HL-60/S4 treated with retinoic acid at 250 ng/mL for 4 days and 3 days (cell line): ENCODE measurements at regions not wholly inside any gene's neighbourhood (a gene's known extent, or its start where the extent isn't known, plus 50 kb on each side); places are given as distances from the start of the nearest gene placed in this dataset.

ENCODE experiments used
- in situ Hi-C: fragments of 300-500 bp; cut with MboI; formaldehyde crosslinking; loops from 2 replicates; pipeline ENCODE4 v1.7.0; 2022; ENCODE audit warnings: low sequenced_read_pairs

GRCh38 chr2:217749008-217749407 is 253.8 kb downstream of the TNS1 start:
- in situ Hi-C loops: no loop called here

GRCh38 chr2:217746808-217747207 is 256.0 kb downstream of the TNS1 start:
- in situ Hi-C loops: no loop called here

- in situ Hi-C loops: no loop called here
Measured at GRCh38 chr2:217743966-217744761, 258.6 kb downstream of the TNS1 start.

GRCh38 chr2:217743407-217743806 is 259.4 kb downstream of the TNS1 start:
- in situ Hi-C loops: no loop called here

- in situ Hi-C loops: no loop called here
Measured at GRCh38 chr2:217742841-217743240, 260.0 kb downstream of the TNS1 start.

GRCh38 chr2:217742276-217742675 is 260.5 kb downstream of the TNS1 start:
- in situ Hi-C loops: no loop called here

- in situ Hi-C loops: no loop called here
Measured at GRCh38 chr2:217741381-217741955, 261.3 kb downstream of the TNS1 start.

GRCh38 chr2:217740756-217741155 is 262.0 kb downstream of the TNS1 start:
- in situ Hi-C loops: no loop called here

GRCh38 chr2:217740178-217740577 is 262.6 kb downstream of the TNS1 start:
- in situ Hi-C loops: no loop called here

GRCh38 chr2:217739741-217740140 is 263.1 kb downstream of the TNS1 start:
- in situ Hi-C loops: no loop called here

GRCh38 chr2:217738061-217738460 is 264.7 kb downstream of the TNS1 start:
- in situ Hi-C loops: no loop called here

- in situ Hi-C loops: no loop called here
Measured at GRCh38 chr2:217736776-217737550, 265.8 kb downstream of the TNS1 start.

- in situ Hi-C loops: no loop called here
Measured at GRCh38 chr2:217735899-217736298, 266.9 kb downstream of the TNS1 start.

GRCh38 chr2:217735034-217735433 is 267.8 kb downstream of the TNS1 start:
- in situ Hi-C loops: no loop called here

- in situ Hi-C loops: no loop called here
Measured at GRCh38 chr2:217733461-217733860, 269.3 kb downstream of the TNS1 start.

GRCh38 chr2:217732992-217733391 is 269.8 kb downstream of the TNS1 start:
- in situ Hi-C loops: no loop called here

- in situ Hi-C loops: no loop called here
Measured at GRCh38 chr2:217731805-217732204, 271.0 kb downstream of the TNS1 start.

- in situ Hi-C loops: no loop called here
Measured at GRCh38 chr2:217729421-217730053, 273.3 kb downstream of the TNS1 start.

GRCh38 chr2:217727801-217728200 is 275.0 kb downstream of the TNS1 start:
- in situ Hi-C loops: no loop called here

- in situ Hi-C loops: no loop called here
Measured at GRCh38 chr2:217725409-217725808, 277.4 kb downstream of the TNS1 start.

GRCh38 chr2:217724471-217724870 is 278.3 kb downstream of the TNS1 start:
- in situ Hi-C loops: loop anchor here (25.0 kb wide), 1 partner anchor 1037 kb away; the partner anchor contains the start of gene IGFBP5
